ENCODE measurements at regions not wholly inside any gene's neighbourhood (a gene's known extent, or its start where the extent isn't known, plus 50 kb on each side); places are given as distances from the start of the nearest gene placed in this dataset.

- DNase-seq (ENCODE audit: low spot score): no peak
Observed at GRCh38 chr12:4969405-4969804, 59.7 kb downstream of the KCNA1 start.

GRCh38 chr12:4974217-4974616 lies 64.5 kb downstream of the KCNA1 start:
- no peak for DNase-seq (ENCODE audit: low spot score)

GRCh38 chr12:4975574-4975973 lies 65.9 kb downstream of the KCNA1 start:
- no peak for DNase-seq (ENCODE audit: low spot score)

- DNase-seq (ENCODE audit: low spot score): no peak
Observed at GRCh38 chr12:4977102-4977501, 66.6 kb upstream of the KCNA5 start.

GRCh38 chr12:4978737-4979136 lies 64.9 kb upstream of the KCNA5 start:
- peak; percentile 24 for DNase-seq (ENCODE audit: low spot score)

GRCh38 chr12:4979737-4980136 lies 63.9 kb upstream of the KCNA5 start:
- DNase-seq (ENCODE audit: low spot score): no peak

GRCh38 chr12:4984344-4984743 lies 59.3 kb upstream of the KCNA5 start:
- DNase-seq (ENCODE audit: low spot score): no peak

GRCh38 chr12:4984971-4985370 lies 58.7 kb upstream of the KCNA5 start:
- no peak for DNase-seq (ENCODE audit: low spot score)

GRCh38 chr12:4985820-4986219 lies 57.9 kb upstream of the KCNA5 start:
- DNase-seq (ENCODE audit: low spot score): no peak

GRCh38 chr12:4987076-4988046 lies 56.3 kb upstream of the KCNA5 start:
- no peak for DNase-seq (ENCODE audit: low spot score)

- no peak for DNase-seq (ENCODE audit: low spot score)
Observed at GRCh38 chr12:4991373-4991772, 52.3 kb upstream of the KCNA5 start.

GRCh38 chr12:4991801-4992200 lies 51.9 kb upstream of the KCNA5 start:
- no peak for DNase-seq (ENCODE audit: low spot score)

GRCh38 chr12:4992871-4993270 lies 50.8 kb upstream of the KCNA5 start:
- no peak for DNase-seq (ENCODE audit: low spot score)
